HFF-Myc (cell line): ENCODE measurements at regions not wholly inside any gene's neighbourhood (a gene's known extent, or its start where the extent isn't known, plus 50 kb on each side); places are given as distances from the start of the nearest gene placed in this dataset.

ENCODE experiments used
- DNase-seq: peaks from one replicate; pipeline ENCODE4 v3.0.0-alpha.2; 2011; ENCODE audit warnings: low read depth; ENCODE audit errors: extremely low read depth
- H3K4me3 ChIP-seq: replicated peaks from 2 replicates; pipeline ENCODE4 v1.5.1; 2011; ENCODE audit warnings: low read depth, mild to moderate bottlenecking, control low read depth, low read length
- TF ChIP-seq, protein P1 (sequence below): IDR thresholded peaks from 2 replicates; pipeline ENCODE4 v1.5.1; 2012; ENCODE audit warnings: mild to moderate bottlenecking, low read depth, low read length, control low read depth; ENCODE audit errors: missing control alignments

GRCh38 chr2:198296665-198297308 is 492.4 kb downstream of the PLCL1 start:
- no peak overlapping the region for H3K4me3 ChIP-seq
- peak; percentile 40 for DNase-seq
- TF ChIP-seq, protein P1, sequence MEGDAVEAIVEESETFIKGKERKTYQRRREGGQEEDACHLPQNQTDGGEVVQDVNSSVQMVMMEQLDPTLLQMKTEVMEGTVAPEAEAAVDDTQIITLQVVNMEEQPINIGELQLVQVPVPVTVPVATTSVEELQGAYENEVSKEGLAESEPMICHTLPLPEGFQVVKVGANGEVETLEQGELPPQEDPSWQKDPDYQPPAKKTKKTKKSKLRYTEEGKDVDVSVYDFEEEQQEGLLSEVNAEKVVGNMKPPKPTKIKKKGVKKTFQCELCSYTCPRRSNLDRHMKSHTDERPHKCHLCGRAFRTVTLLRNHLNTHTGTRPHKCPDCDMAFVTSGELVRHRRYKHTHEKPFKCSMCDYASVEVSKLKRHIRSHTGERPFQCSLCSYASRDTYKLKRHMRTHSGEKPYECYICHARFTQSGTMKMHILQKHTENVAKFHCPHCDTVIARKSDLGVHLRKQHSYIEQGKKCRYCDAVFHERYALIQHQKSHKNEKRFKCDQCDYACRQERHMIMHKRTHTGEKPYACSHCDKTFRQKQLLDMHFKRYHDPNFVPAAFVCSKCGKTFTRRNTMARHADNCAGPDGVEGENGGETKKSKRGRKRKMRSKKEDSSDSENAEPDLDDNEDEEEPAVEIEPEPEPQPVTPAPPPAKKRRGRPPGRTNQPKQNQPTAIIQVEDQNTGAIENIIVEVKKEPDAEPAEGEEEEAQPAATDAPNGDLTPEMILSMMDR: peak; percentile 50

DNA sequence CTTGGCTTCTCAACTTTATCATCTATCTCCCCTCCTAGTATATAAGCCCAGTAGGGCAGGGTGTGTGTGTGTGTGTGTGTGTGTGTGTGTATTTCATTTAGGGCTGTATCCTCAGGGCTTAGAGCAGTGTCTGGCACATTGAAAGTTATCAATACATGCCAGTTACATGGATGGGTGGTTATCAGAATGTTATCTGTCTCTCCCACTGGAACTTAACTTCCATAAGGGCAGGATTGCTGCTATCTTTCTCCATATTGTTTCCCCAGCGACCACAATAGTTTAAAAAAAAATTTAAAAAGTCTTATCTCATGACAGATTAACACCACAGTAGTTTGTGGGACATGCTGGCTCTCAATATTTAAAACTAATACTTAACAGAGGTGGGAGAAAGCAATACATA is 488.9 kb downstream of the PLCL1 start:
- H3K4me3 ChIP-seq: no peak overlapping the region
- DNase-seq: no peak
- TF ChIP-seq, protein P1: no peak

GRCh38 chr2:198289811-198290210 is 485.4 kb downstream of the PLCL1 start:
- no peak for DNase-seq
- no peak overlapping the region for H3K4me3 ChIP-seq
- TF ChIP-seq, protein P1: no peak

DNA sequence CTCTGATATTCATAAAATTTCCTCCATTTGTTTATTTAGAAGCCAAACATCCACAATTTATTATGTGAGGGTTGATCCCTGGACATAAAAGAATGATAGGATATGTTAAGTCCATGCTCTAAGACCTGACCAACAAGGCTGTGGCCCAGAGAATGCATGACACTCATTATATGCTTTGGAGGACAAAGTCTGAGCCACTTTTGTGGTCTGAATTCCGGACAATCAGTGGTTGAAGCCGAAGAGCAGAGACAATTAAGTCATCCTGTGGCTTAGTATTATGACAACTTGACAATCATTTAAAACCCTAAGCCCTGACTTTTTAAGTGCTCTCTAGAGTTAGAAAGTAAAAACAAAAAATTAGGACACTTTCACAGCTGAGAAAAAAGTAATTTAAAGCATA is 483.3 kb downstream of the PLCL1 start:
- TF ChIP-seq, protein P1: no peak
- no peak for DNase-seq
- H3K4me3 ChIP-seq: no peak overlapping the region

GRCh38 chr2:198285216-198285615 is 480.8 kb downstream of the PLCL1 start:
- no peak for DNase-seq
- TF ChIP-seq, protein P1: no peak
- no peak overlapping the region for H3K4me3 ChIP-seq

- H3K4me3 ChIP-seq: no peak overlapping the region
- DNase-seq: no peak
- TF ChIP-seq, protein P1: no peak
Observed at GRCh38 chr2:198283146-198283545, 478.8 kb downstream of the PLCL1 start.

- TF ChIP-seq, protein P1: no peak
- no peak for DNase-seq
- H3K4me3 ChIP-seq: no peak overlapping the region
Observed at GRCh38 chr2:198282061-198282460, 477.7 kb downstream of the PLCL1 start.
